GM21447 (cell line): ENCODE measurements at regions not wholly inside any gene's neighbourhood (a gene's known extent, or its start where the extent isn't known, plus 50 kb on each side); places are given as distances from the start of the nearest gene placed in this dataset.
"Not testable (repeated sequence)": the region's sequence is repeated elsewhere in the genome, so short reads cannot be mapped to it uniquely, and the experiment has no call there.

ENCODE experiments used
- ATAC-seq: cut with Tn5 transposase; IDR thresholded peaks from one replicate; pipeline ENCODE4 v1.9.1; 2021; ENCODE audit not compliant: unreplicated experiment

- no peak for ATAC-seq
These were observed 478.1 kb downstream of the KLF5 start for GRCh38 chr13:73536865-73537264.

DNA sequence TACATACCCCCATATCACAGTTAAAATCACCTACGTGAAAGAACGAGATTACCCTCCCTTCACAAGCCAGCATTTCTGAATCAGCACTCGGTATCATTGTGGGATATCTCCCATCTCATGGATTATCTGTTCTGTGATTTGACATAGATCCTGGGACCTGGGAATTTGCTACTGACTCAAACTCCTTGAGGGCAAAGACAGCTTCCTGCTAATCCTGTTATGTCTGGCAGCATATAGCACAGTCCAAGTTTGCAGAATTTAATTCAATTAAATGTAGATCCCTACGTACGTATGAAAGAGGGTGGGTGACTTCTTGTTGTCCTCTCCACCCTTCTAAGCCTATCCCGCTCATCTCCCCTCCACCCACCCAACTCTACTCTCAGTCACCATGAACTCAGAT is 476.5 kb downstream of the KLF5 start:
- ATAC-seq = no peak

DNA sequence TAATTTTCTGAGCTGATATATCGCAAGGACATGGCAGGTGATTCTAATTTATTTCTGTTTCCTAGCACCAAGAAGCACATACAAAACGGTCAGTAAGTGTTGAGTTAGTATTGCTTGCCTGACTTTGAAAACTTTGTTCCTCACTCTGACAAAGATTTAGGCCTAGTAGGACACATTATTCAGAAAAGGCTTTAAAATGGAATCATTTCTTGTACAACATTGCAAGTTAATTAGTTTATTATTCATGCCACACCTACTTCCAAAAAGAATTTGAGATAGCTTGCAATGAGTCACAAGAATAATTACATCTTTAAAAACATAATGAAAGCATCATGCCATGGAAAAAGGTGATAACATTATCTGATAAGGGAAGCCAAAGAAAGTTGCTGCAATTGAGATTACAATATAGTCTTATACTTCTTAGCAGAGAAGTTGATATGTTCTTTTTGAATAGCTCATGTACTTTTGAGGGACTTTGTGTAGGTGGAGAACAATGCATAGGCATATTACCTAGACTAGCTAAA is 474.2 kb downstream of the KLF5 start:
- no peak for ATAC-seq

DNA sequence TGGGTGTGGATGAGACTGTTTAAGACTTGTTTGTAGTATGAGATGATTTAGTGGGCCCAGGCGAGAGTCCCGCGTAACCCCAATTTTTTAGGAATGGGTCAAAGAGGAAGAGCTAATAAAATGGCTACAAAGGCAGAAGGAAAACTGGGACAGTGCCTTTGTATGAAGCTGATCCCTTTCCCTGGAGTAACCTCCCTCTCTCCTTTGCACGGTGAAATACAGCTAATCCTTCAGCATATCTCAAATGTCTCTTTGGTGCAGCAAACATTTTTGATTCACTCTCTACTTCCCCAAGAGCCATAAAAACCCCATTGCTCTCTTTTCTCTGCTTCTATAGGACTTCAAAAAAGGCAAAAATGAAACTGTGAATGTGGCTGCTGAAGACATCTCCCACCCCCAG is 473.8 kb downstream of the KLF5 start:
- no peak for ATAC-seq

DNA sequence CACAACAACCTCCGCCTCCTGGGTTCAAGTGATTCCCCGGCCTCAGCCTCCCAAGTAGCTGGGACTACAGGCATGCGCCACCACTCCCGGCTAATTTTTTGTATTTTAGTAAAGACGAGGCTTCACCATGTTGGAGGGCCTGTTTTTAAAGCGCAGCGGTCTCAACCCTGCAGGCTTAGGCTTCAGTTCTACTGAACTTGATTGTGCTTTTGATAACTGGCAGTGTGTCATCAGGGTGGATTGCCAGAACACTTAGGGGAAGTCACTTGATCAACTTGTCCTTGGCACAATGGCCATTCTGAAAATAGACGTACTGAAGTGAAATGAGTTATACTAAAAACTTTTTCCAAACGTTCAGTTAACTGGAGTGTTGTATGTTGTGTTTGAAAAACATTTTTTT is 472.2 kb downstream of the KLF5 start:
- ATAC-seq = no peak

- no peak for ATAC-seq
These were observed 464.1 kb downstream of the KLF5 start for GRCh38 chr13:73522937-73523336.

- no peak for ATAC-seq
These were observed 463.2 kb downstream of the KLF5 start for GRCh38 chr13:73521985-73522524.

- ATAC-seq = no peak
These were observed 462.5 kb downstream of the KLF5 start for GRCh38 chr13:73521290-73521624.

DNA sequence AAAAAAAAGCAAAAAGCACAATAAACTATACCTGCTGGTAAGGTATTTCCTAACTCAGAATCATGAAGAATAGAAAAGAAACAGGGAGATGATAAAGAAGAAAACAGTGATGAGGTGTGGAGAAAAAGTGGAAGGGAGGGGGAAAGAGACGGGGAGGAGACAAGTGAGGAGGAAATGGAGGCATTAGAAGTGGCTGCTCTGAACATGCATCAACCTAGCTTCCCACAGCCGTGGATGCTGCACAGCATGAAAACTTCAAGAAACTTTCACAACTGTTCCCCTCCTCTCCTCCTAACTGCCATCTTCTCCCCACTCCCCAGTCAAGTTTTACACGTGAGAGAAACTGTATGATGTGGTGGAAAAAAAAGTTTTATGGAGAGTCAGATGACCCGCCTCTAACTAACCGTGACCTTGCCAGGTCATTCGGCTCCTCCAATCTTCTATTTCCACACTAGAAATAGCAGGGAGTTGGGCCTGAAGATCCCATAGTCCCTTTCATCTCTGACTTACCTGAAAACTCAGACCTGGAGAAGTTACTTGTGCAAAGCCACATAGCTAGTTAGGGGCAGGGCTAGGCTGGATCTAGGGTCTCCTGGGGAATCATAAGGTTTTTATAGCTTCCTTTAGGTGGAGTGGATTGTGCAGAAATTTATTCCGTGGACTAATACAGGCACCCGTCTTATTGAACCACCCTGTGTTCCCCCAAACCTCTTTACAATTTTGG is 461.9 kb downstream of the KLF5 start:
- ATAC-seq = no peak

GRCh38 chr13:73520135-73520534 is 461.3 kb downstream of the KLF5 start:
- ATAC-seq = not testable (repeated sequence)

DNA sequence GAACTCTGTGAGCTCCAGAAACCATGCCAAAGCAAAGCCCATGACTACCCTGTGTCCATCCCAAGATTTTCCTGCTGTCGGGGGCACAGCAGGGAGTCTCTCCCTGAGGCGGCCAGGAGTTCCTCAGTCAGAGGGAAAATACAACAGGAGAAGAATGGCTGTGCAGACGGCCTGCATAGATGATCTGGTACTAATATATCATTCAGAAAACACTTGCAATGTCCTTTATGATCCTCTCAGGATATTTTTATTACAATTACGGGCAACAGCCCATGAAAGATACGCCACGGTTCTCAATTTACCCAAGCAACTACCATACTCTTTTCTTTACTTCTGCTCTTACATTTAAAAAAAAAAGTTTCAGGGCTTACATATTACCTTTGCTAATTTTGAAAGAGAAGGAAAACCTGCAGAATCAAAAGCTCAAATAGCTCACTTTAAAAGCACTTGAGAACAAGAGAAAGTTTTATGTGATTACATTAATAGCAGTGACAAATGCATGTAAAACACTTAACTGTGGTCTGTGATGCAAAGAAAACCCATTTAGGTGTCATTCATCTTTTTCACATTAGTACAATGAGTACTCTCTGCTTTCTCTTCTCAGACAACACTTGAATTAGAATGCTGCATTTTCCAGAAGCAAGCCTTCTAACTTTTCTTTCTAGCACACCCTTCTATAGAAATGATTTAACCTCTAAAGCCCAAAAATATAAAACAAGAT is 460.8 kb downstream of the KLF5 start:
- ATAC-seq = no peak

- ATAC-seq = no peak
These were observed 459.0 kb downstream of the KLF5 start for GRCh38 chr13:73517766-73518165.

- no peak for ATAC-seq
These were observed 457.9 kb downstream of the KLF5 start for GRCh38 chr13:73516731-73517130.

- ATAC-seq = no peak
These were observed 455.4 kb downstream of the KLF5 start for GRCh38 chr13:73514208-73514607.

- ATAC-seq = no peak
These were observed 454.9 kb downstream of the KLF5 start for GRCh38 chr13:73513751-73514150.

DNA sequence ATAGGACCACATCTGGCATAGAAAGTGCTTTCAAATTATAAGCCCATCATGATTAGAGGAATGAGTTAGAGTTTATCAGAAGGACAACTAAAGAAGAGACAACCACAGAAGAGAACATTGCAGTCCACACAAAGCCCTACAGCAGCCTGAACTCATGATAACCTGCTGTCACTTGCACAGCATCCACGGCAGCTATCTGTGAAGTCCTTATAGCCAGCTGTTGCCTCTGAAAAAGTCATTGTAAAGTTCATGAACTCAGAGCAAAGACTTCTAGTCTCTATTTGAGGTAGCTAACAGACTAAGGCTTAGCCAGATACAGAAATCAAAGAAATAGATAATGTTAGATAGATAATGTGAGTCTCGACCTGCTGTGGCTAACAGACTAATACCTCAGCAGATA is 450.0 kb downstream of the KLF5 start:
- no peak for ATAC-seq

- ATAC-seq = no peak
These were observed 446.6 kb downstream of the KLF5 start for GRCh38 chr13:73505376-73505890.

DNA sequence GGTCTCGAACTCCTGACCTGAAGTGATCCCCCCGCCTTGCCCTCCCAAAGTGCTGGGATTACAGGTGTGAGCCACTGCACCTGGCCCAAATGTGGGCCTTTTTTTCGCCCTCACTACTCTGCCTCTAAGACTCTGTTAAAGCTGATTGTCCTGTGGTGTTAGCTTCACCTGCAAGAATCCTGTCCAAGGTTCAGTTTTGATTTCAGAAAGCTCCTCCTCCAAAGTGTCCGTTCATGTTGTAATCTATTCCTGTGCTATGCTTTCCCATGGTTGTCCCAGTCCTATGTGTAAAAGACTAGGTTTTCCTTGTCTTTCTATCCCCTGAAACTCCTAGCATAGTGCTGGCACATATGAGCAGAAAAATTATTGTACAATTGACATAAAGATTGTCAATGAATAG is 440.9 kb downstream of the KLF5 start:
- ATAC-seq = no peak

GRCh38 chr13:73497430-73497829 is 438.6 kb downstream of the KLF5 start:
- ATAC-seq = no peak

DNA sequence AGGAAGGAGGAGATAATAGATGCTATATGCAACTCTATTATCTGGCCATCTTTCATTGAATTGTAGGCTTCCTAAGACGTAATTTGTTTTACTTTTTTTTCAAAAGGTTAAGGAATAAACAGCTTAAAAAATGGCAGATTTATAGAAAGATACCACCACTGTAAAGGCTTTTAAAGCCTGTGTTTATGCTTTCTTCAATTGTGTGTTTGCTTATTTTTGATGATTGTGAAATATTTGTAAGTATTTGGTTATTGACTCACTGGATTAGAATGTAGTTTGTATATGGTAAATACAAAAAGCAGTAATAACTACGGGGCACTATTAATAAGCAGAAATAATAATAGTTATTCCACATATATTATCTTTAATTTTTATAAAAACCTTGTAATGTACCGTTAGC is 437.9 kb downstream of the KLF5 start:
- ATAC-seq = no peak

- no peak for ATAC-seq
These were observed 434.0 kb downstream of the KLF5 start for GRCh38 chr13:73492811-73493210.

DNA sequence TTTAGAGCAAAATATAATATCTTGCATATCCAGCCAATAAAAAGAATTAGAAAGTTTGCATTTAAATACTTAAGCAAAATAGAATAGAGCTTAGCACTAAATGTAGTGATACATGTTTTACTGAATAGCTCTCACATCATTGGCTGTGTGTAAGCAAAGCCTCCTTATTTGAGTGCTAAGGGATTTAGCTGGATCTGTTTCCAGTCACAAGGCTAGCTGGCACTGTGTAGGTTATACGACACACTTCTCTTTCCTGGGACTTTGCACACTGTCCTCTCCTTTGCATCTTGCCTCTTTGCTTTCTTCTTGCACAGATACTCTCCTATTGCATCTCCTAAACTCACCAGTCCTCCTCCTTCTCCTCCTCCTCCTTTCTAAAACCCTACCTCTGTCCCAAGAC is 423.8 kb downstream of the KLF5 start:
- ATAC-seq = no peak
